WERI-Rb-1 (cell line): ENCODE measurements at regions not wholly inside any gene's neighbourhood (a gene's known extent, or its start where the extent isn't known, plus 50 kb on each side); places are given as distances from the start of the nearest gene placed in this dataset.

Source experiments
- DNase-seq: peaks from one replicate; pipeline ENCODE4 v3.0.0-alpha.2; 2020
- H3K27ac ChIP-seq: fragments of 250-450 bp; sonication (Bioruptor Pico); 2 replicates; pipeline ENCODE4 v1.5.1; 2020; ENCODE audit warnings: mild to moderate bottlenecking, moderate library complexity
- H3K27me3 ChIP-seq: fragments of 250-450 bp; sonication (Bioruptor Pico); 2 replicates; pipeline ENCODE4 v1.5.1; 2021; ENCODE audit warnings: mild to moderate bottlenecking, low read depth, moderate library complexity; ENCODE audit not compliant: insufficient read depth, severe bottlenecking
- H3K36me3 ChIP-seq: fragments of 250-450 bp; sonication (Bioruptor Pico); 2 replicates; pipeline ENCODE4 v1.5.1; 2020; ENCODE audit warnings: mild to moderate bottlenecking, moderate library complexity
- H3K4me3 ChIP-seq: 2 replicates; pipeline ENCODE4 v1.5.1; 2011; ENCODE audit warnings: low read depth, mild to moderate bottlenecking, control low read depth, low read length
- H3K9me3 ChIP-seq: fragments of 250-450 bp; sonication (Bioruptor Pico); 2 replicates; pipeline ENCODE4 v1.5.1; 2021; ENCODE audit warnings: mild to moderate bottlenecking, moderate library complexity; ENCODE audit not compliant: severe bottlenecking
- TF ChIP-seq, protein P1 (sequence below): IDR thresholded peaks from 2 replicates; pipeline ENCODE4 v1.5.1; 2011; ENCODE audit warnings: low read depth, mild to moderate bottlenecking, control low read depth, inconsistent platforms, low read length

DNA sequence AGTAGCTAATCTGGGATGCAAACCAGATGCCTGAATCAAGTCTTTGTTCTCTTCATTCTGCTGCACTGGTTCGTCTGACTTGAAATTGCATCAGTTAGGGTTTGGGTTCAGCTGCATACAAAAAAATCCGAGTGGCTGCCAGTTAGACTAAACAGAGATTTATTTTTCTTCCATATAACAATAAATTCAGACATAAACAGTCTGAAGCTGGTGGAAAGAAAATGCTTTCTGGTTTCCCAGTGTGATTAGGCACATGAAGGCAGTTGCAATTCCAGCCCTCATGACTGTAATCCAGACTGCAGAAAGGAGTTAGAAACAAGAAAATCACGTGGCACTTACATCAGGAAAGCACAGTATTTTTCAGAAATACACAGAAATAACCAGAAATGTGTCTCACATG lies 930.7 kb downstream of the MCTP2 start:
- Histone ChIP-seq H3K27me3 (peaks cover 35% of the 10 kb centered on the region), H3K9me3 (no peaks in the 10 kb centered on the region), H3K36me3 (no peaks in the 10 kb centered on the region), H3K27ac (no peak overlapping the region), H3K4me3 (no peak overlapping the region)
- DNase-seq, result no peak
- TF ChIP-seq, protein P1, sequence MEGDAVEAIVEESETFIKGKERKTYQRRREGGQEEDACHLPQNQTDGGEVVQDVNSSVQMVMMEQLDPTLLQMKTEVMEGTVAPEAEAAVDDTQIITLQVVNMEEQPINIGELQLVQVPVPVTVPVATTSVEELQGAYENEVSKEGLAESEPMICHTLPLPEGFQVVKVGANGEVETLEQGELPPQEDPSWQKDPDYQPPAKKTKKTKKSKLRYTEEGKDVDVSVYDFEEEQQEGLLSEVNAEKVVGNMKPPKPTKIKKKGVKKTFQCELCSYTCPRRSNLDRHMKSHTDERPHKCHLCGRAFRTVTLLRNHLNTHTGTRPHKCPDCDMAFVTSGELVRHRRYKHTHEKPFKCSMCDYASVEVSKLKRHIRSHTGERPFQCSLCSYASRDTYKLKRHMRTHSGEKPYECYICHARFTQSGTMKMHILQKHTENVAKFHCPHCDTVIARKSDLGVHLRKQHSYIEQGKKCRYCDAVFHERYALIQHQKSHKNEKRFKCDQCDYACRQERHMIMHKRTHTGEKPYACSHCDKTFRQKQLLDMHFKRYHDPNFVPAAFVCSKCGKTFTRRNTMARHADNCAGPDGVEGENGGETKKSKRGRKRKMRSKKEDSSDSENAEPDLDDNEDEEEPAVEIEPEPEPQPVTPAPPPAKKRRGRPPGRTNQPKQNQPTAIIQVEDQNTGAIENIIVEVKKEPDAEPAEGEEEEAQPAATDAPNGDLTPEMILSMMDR, result no peak

DNA sequence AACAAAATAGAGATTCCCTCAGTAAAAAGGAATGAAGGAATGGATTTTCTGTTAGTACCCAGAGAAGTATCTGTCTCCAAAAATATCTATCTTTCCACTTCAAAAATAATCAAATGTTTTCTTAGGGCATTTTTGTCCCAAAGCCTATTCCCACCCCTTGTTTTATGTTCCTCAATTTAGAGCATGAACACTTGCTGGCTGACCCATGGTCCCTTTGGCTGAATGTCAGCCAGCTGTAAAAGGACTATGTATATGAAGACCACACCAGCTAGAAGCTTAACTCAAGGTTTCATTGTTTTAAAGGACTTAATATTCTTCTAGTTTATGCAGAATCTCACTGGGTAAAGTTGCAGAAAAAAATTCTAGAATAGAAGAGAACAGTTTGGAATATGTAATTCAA lies 931.2 kb downstream of the MCTP2 start:
- Histone ChIP-seq H3K36me3 (no peaks in the 10 kb centered on the region), H3K9me3 (no peaks in the 10 kb centered on the region), H3K27ac (no peak overlapping the region), H3K4me3 (no peak overlapping the region), H3K27me3 (peaks cover 39% of the 10 kb centered on the region)
- TF ChIP-seq, protein P1, result no peak
- no peak for DNase-seq

DNA sequence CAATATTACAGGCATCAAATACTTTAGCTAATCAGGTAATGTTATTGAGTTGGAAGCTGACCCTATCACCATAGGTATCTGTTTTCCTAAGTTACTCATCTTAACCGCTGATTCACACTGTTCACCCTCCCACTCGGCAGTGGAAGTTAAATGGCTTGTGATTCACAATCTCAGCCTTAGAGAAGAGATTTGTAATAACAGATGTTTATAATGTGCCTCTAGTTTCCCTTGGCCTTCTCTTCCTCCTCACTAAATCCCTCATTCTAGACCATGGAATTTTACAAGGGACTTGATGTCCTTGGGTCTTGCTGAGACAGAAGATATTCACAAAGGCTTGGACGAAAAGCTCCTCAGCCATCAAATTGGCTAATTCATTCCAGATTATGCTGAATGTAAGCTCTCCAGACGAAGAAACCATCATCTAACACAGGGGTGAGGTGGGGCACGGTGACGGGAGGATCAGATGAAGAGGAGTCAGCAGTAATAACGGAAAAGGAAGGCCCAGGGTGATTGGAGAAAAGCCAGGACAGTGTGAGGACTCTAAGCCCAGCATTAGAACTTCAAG lies 931.7 kb downstream of the MCTP2 start:
- no peaks in the 10 kb centered on the region for H3K9me3 ChIP-seq
- no peak for DNase-seq
- no peaks in the 10 kb centered on the region for H3K36me3 ChIP-seq
- peaks cover 39% of the 10 kb centered on the region for H3K27me3 ChIP-seq
- H3K4me3 ChIP-seq, result no peak overlapping the region
- H3K27ac ChIP-seq, result no peak overlapping the region
- TF ChIP-seq, protein P1, result no peak

DNA sequence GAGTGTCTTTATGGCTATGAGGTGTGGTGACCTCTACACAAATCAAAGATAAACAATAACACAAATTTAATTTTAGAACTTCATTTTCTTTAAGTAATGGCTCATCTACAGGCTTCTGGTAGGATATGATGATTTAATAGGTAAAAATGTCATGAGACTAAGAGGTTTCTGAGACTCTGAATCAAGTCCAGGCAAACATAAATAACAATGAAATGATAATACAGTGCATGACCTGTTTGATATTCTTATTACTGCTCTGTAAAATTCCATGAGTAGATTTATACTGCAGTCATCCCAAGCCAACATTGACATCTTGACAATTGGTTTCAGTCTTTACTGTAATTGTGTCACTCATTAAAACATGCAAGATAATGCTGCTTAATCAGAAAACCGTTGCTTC lies 936.8 kb downstream of the MCTP2 start:
- no peak for DNase-seq
- TF ChIP-seq, protein P1, result no peak
- Histone ChIP-seq H3K27ac (no peak overlapping the region), H3K9me3 (no peaks in the 10 kb centered on the region), H3K27me3 (peaks cover 71% of the 10 kb centered on the region), H3K4me3 (no peak overlapping the region), H3K36me3 (no peaks in the 10 kb centered on the region)

DNA sequence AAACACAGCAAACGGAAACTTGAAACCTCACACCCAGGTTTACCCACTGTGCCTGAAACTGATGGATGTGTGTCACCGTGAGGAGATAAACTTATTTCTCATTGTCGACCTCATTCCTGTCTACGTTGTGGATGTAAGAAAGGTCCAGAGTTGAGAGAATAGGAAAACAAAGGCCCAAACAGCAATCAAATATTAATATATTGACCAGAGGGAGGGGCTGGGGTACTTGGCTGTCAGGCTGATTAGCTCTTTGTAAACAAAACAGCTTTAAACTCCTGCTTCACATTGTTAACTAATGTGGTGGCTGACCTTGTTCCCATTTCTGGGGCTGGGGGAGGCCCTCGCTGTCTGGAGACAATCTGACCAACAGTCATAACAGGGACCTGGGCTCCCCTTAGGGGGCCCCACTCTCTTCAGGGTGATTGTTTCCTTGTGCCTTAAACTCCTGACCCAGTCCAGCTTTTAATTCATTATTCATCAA lies 937.6 kb downstream of the MCTP2 start:
- Histone ChIP-seq H3K4me3 (no peak overlapping the region), H3K27ac (no peak overlapping the region), H3K9me3 (no peaks in the 10 kb centered on the region), H3K36me3 (no peaks in the 10 kb centered on the region), H3K27me3 (peaks cover 78% of the 10 kb centered on the region)
- TF ChIP-seq, protein P1, result no peak
- no peak for DNase-seq
